CD4-positive, alpha-beta T cell treated with Interleukin-17A for 1 hour (primary cell): ENCODE measurements at regions not wholly inside any gene's neighbourhood (a gene's known extent, or its start where the extent isn't known, plus 50 kb on each side); places are given as distances from the start of the nearest gene placed in this dataset.
A peak's percentile ranks its signal among the peaks of the same experiment; 100 is the strongest.
"Not testable (repeated sequence)": the region's sequence is repeated elsewhere in the genome, so short reads cannot be mapped to it uniquely, and the experiment has no call there.

ENCODE experiments used
- DNase-seq: peaks from one replicate; pipeline ENCODE4 v3.0.0-alpha.2; 2020

DNA sequence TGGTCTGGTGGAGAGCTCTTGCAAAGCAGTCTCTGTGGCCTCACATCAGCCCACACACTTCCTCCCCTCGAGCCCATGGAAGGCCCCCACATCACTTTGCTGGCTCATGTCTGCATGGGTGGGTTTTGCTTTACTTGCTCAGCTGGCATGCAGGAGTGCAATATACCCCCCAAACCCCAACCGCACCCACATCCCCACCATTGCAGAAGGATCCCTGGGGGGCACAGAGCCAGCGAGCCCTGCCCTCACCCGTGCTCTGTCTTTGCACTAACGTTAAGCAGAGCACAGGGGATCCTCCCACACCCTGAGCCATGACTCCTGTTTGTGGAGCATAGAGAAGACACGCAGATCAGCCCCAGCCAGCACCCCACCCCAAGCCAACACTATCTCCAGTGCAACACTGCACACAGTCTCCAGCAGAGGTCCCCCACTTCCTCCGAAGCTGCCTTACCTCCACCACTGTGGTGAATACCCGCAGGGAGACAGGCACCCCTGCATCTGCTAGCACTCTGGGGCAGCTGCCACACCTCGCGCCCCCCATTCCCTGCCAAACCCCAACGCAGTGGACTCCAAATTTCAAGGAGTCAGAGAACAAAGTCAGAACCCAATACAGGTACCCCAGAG is 177.8 kb upstream of the RGPD4 start:
- no peak for DNase-seq

- DNase-seq: no peak
Measured at GRCh38 chr2:107657049-107657448, 169.6 kb upstream of the RGPD4 start.

GRCh38 chr2:107663632-107664031 is 163.1 kb upstream of the RGPD4 start:
- no peak for DNase-seq

DNA sequence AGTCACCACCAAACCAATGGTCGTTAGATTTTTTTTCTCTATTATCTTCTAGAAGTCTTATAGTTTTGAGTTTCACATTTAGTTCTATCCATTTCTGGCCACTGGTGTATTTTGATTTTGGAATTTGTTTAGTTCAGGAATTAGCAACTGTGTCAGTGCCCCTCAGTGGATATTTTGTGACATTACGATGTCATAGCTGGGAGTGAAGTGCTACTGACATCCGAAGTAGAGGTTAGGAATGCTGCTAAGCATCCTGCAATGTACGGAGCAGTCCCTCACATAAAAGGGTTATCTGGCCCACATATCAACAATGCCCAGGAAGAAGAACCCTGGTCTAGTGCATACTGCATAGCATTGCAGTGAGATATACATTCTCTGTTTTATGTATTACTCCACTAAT is 157.4 kb upstream of the RGPD4 start:
- DNase-seq: no peak

DNA sequence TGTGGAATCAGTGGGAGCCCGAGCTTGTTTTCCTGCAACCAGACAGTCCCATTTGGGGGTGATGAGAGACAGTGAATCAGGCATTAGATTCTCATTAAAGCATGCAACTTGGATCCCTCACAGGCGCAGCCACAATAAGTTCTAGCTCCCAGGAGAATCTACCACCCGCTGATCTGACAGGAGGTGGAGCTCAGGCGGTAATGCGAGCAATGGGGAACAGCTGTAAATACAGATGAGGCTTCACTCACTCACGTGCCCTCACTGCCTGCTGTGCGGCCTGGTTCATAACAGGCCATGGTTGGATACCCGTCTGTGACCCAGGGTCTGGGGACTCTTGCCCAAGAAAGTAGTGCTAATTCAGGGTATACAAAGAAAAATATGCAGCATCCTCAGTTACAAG is 144.8 kb upstream of the RGPD4 start:
- DNase-seq: no peak

GRCh38 chr2:107684421-107684820 is 142.3 kb upstream of the RGPD4 start:
- no peak for DNase-seq

GRCh38 chr2:107685421-107685986 is 141.2 kb upstream of the RGPD4 start:
- no peak for DNase-seq

DNA sequence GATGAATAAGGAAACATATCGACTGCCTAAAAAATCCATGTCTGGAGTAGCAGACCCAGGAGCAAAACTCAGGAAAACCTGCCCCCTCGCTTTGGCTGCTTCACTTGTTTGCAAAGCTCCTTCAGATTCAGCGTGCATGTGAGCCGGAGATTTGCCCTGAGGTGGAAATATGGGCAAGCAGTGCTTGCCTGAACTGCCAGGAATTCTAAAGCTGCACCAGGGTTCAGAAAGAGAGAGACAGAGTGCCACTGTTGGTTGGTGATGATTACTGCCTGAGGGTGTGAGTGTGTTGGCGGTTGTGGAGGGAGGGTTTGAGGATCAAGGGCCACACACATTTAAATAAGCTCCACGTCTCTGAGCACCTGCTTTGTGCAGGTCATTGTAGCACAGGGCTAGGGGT is 139.6 kb upstream of the RGPD4 start:
- no peak for DNase-seq

DNA sequence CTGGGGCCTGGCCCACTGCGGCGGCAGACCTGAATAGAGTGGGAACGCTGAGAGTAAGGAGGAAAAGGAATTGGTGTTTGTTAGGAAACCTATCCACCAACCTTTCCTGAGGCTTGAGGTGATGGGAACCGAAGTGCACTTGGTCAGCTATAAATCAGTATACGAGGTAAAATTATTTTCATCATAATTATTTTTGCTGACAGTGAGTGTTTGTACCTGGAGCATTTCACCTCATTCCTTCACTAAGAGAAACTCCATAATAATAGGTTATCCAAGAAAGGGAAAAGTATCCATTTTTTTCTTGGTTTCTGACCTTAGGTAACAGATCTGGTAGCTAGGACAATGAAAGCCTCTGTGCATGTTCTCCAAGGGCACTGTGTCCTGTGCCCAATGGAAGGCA is 138.6 kb upstream of the RGPD4 start:
- DNase-seq: no peak

GRCh38 chr2:107693604-107694003 is 133.1 kb upstream of the RGPD4 start:
- no peak for DNase-seq

DNA sequence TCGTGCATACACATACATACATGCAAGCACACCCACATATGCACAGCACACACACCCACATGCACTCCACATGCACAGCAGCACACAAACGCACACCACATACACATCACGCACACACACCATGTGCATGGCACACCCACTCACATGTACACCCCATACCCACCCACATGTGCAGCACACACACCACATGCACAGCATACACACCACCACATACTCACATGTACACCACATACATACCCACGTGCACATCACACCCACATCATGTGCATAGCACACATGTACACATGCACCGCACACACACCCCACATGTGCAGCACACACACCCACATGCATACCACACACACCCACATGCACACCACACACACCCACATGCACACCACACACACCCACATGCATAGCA is 132.0 kb upstream of the RGPD4 start:
- DNase-seq: no peak

DNA sequence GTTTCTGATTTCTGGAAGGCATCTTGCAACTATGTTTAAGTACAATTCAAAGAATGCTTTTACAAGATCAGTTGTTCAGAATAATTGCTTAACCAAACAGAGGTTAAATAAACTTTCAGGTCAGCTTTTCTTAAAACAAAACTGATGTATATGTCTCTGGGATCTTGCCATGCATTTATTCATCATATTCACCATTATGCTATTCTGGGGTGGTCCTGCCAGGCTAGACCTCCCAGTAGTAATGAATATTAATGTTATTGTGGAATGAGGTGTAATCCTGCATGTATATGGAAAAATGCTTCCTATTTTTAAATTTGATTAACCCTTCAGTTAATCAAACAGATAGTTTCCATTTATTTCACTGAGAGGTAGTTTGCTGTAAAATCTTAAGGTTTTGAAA is 129.3 kb upstream of the RGPD4 start:
- DNase-seq: no peak

DNA sequence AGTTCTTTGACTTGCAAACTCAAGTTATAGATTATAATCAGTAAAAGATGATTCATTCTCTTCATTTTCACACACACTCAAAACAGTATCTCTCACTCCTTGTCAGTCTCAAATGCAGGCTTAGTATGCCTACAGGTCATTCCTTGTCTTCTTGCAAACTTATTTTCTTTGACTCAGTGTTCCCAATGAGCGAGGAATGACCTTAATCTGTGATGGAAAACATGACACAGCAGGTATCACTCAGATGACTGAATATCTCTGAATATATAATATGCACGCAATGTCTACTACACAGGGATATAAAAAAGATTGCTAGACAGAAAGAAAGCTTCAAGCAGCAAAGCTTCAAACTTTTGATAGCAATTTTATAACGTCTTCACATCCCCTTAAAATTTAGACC is 127.8 kb upstream of the RGPD4 start:
- no peak for DNase-seq

- no peak for DNase-seq
Measured at GRCh38 chr2:107700073-107700472, 126.6 kb upstream of the RGPD4 start.

- no peak for DNase-seq
Measured at GRCh38 chr2:107711941-107712340, 114.8 kb upstream of the RGPD4 start.

- peak; percentile 12 for DNase-seq
Measured at GRCh38 chr2:107712857-107713256, 113.8 kb upstream of the RGPD4 start.

GRCh38 chr2:107717661-107718060 is 109.0 kb upstream of the RGPD4 start:
- DNase-seq: no peak

DNA sequence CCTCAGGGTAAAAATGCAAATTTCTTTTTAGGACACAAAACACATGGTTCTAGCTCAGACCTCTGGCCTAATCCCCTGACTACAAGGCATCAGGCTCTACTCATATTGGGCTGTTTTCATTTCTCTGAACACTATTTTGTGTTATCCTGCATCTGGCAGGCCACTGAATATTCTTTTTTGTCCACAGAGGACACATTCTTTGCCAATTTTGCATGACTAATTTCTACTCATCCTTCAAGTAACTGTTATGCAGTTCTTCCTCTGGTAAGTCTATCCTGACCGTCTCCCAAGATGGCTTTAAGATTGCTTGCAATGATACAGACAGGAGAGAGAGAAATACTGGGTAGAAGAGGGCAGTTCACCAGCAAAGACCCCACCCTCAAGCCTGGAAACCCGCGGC is 107.6 kb upstream of the RGPD4 start:
- no peak for DNase-seq

DNA sequence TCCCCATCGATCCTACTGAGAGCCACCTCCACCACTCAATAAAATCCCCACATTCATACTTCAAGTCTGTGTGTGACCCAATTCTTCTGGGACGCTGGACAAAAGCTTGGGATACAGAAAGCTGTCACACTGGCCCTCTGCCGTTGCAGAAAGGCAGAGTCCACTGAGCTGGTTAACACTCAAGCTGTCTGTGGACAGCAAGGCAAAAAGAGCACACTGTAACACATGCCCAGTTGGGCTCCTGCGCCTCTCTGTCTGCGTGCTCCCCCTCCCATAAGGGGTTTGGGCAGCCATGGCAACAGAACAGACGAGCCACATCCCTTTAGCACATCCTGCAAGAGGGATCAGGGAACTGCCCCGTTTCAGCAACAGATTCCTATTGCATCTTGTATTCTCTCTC is 106.9 kb upstream of the RGPD4 start:
- DNase-seq: no peak

DNA sequence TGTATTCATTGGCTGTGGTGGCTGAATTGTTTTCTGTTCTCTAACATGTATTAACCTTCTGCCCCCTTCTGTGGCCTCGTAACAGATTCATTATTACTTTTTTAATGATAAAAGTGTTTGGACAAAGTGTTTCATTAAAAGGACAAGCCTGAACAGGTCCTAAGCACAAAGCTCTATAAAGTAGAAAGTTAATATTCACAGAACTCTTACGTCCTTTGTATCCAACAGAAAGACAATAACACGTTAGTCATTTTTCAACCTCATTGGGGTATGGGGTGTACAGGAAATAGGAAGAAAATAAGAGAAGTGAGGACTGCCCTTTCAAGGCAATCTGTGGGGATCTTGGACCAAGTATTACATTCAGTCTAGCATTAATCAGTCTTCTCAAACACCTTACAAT is 105.5 kb upstream of the RGPD4 start:
- no peak for DNase-seq

- no peak for DNase-seq
Measured at GRCh38 chr2:107721586-107721985, 105.1 kb upstream of the RGPD4 start.

DNA sequence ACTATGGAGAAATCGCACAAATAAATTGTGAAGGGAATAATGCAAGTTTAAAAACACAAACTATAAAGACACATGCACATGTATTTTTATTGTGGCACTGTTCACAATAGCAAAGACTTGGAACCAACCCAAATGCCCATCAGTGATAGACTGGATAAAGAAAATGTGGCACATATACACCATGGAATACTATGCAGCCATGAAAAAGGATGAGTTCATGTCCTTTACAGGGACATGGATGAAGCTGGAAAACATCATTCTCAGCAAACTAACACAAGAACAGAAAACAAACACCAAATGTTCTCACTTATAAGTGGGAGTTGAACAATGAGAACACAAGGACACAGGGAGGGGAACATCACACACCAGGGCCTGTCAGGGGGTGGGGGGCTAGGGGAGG is 100.9 kb upstream of the RGPD4 start:
- DNase-seq: not testable (repeated sequence)

GRCh38 chr2:107727318-107727717 is 99.4 kb upstream of the RGPD4 start:
- DNase-seq: no peak

DNA sequence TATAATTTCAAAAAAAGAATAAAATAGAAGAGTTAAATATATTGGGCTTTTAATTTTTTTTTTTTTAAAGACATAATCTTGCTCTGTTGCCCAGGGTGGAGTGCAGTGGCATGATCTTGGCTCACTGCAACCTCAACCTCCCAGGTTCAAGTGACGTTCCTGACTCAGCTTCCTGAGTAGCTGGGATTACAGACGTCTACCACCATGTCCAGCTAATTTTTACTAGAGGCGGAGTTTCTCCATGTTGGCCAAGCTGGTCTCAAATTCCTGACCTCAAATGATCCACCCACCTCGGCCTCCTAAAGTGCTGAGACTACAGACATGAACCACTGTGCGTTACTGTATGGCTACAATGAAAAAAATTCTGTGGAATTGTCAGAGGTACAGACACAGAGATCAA is 98.1 kb upstream of the RGPD4 start:
- no peak for DNase-seq

- DNase-seq: no peak
Measured at GRCh38 chr2:107729440-107729839, 97.3 kb upstream of the RGPD4 start.
